HL-60 (cell line): ENCODE measurements at regions not wholly inside any gene's neighbourhood (a gene's known extent, or its start where the extent isn't known, plus 50 kb on each side); places are given as distances from the start of the nearest gene placed in this dataset.

Experiments used
- GABPA ChIP-seq: IDR thresholded peaks from 2 replicates; pipeline ENCODE4 v1.6.1; 2012; ENCODE audit warnings: low read depth
- POLR2AphosphoS5 ChIP-seq: IDR thresholded peaks from 2 replicates; pipeline ENCODE4 v1.6.1; 2012; ENCODE audit warnings: low read depth
- TF ChIP-seq, protein P1 (sequence below): IDR thresholded peaks from one replicate; pipeline ENCODE4 v1.5.1; 2011; ENCODE audit warnings: low read length, control low read depth, inconsistent platforms; ENCODE audit not compliant: insufficient read depth
- TF ChIP-seq, protein P2 (sequence below): IDR thresholded peaks from 2 replicates; pipeline ENCODE4 v1.6.1; 2012; ENCODE audit warnings: low read depth; ENCODE audit not compliant: insufficient replicate concordance

DNA sequence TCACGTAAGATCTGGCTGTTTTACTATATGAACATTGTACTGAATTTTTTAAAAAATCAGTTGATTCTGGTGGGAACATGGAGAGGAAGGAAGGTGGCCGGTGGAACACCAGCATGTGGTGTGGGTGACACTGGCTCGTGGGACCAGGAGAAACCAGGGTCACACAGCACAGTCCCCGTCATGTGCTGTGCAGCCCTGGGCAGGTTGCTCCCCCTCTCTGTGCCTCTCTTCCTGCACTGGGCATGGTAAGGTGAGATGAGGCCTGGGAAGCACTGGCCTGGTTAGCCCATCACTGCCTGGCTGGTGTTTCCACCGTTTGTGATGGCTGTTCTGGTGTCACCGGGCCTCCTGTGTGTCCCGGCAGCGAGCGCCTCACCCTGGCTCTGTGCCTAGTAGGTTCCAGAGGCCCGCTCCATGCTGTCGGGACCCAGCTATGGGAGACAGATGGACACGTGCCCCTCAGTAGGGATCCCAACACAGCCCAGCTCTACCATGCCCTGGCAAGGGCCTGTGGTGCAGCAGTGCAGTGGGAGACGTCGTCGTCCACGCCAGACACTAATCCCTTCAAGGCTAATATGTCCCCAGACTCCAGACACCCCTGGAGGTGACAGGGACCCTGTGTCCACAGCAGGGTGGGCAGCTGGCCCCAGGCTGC, 88.2 kb upstream of the LINC01488 start:
- TF ChIP-seq, protein P1, sequence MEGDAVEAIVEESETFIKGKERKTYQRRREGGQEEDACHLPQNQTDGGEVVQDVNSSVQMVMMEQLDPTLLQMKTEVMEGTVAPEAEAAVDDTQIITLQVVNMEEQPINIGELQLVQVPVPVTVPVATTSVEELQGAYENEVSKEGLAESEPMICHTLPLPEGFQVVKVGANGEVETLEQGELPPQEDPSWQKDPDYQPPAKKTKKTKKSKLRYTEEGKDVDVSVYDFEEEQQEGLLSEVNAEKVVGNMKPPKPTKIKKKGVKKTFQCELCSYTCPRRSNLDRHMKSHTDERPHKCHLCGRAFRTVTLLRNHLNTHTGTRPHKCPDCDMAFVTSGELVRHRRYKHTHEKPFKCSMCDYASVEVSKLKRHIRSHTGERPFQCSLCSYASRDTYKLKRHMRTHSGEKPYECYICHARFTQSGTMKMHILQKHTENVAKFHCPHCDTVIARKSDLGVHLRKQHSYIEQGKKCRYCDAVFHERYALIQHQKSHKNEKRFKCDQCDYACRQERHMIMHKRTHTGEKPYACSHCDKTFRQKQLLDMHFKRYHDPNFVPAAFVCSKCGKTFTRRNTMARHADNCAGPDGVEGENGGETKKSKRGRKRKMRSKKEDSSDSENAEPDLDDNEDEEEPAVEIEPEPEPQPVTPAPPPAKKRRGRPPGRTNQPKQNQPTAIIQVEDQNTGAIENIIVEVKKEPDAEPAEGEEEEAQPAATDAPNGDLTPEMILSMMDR: no peak
- TF ChIP-seq POLR2AphosphoS5 (no peak), GABPA (no peak)
- TF ChIP-seq, protein P2, sequence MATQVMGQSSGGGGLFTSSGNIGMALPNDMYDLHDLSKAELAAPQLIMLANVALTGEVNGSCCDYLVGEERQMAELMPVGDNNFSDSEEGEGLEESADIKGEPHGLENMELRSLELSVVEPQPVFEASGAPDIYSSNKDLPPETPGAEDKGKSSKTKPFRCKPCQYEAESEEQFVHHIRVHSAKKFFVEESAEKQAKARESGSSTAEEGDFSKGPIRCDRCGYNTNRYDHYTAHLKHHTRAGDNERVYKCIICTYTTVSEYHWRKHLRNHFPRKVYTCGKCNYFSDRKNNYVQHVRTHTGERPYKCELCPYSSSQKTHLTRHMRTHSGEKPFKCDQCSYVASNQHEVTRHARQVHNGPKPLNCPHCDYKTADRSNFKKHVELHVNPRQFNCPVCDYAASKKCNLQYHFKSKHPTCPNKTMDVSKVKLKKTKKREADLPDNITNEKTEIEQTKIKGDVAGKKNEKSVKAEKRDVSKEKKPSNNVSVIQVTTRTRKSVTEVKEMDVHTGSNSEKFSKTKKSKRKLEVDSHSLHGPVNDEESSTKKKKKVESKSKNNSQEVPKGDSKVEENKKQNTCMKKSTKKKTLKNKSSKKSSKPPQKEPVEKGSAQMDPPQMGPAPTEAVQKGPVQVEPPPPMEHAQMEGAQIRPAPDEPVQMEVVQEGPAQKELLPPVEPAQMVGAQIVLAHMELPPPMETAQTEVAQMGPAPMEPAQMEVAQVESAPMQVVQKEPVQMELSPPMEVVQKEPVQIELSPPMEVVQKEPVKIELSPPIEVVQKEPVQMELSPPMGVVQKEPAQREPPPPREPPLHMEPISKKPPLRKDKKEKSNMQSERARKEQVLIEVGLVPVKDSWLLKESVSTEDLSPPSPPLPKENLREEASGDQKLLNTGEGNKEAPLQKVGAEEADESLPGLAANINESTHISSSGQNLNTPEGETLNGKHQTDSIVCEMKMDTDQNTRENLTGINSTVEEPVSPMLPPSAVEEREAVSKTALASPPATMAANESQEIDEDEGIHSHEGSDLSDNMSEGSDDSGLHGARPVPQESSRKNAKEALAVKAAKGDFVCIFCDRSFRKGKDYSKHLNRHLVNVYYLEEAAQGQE: no peak
